ENCODE measurements at regions not wholly inside any gene's neighbourhood (a gene's known extent, or its start where the extent isn't known, plus 50 kb on each side); places are given as distances from the start of the nearest gene placed in this dataset.

GRCh38 chr4:125131891-125132680, 182.7 kb upstream of the FAT4 start:
- no peak for TF ChIP-seq CTCF (IDR thresholded peaks at IDR 0.05)
- no peak for TF ChIP-seq POLR2A (IDR thresholded peaks at IDR 0.05)
- TF ChIP-seq EP300 (IDR thresholded peaks at IDR 0.05), result no peak
- TF ChIP-seq POLR2AphosphoS5 (IDR thresholded peaks at IDR 0.05), result no peak
